Activated naive CD4-positive, alpha-beta T cell treated with anti-CD3 and anti-CD28 coated beads, Interleukin-2, amount 50 U/mL, for 72 hours (primary cell): ENCODE measurements at regions not wholly inside any gene's neighbourhood (a gene's known extent, or its start where the extent isn't known, plus 50 kb on each side); places are given as distances from the start of the nearest gene placed in this dataset.

Experiments used
- ATAC-seq, 2 donors: fragments of 150-1000 bp; cut with Tn5 transposase; 2 replicates each; pipeline ENCODE4 v1.10.0; 2021; ENCODE audit warnings: mild to moderate bottlenecking in 2 of 2, moderate library complexity in 2 of 2
- DNase-seq, 2 donors: peaks; one replicate each; pipeline ENCODE4 v3.0.0; 2021 to 2022; ENCODE audit warnings: low spot score in 2 of 2
- H3K27ac Mint-ChIP-seq, 2 donors: one replicate each; pipeline ENCODE4 v1.8.0; 2022; ENCODE audit warnings: mild to moderate bottlenecking in 2 of 2, mixed read lengths in 2 of 2
- H3K36me3 Mint-ChIP-seq, 2 donors: one replicate each; pipeline ENCODE4 v1.8.0; 2022; ENCODE audit warnings: mixed read lengths in 2 of 2
- H3K9me3 Mint-ChIP-seq, 2 donors: one replicate each; pipeline ENCODE4 v1.8.0; 2022; ENCODE audit warnings: mixed read lengths in 2 of 2

DNA sequence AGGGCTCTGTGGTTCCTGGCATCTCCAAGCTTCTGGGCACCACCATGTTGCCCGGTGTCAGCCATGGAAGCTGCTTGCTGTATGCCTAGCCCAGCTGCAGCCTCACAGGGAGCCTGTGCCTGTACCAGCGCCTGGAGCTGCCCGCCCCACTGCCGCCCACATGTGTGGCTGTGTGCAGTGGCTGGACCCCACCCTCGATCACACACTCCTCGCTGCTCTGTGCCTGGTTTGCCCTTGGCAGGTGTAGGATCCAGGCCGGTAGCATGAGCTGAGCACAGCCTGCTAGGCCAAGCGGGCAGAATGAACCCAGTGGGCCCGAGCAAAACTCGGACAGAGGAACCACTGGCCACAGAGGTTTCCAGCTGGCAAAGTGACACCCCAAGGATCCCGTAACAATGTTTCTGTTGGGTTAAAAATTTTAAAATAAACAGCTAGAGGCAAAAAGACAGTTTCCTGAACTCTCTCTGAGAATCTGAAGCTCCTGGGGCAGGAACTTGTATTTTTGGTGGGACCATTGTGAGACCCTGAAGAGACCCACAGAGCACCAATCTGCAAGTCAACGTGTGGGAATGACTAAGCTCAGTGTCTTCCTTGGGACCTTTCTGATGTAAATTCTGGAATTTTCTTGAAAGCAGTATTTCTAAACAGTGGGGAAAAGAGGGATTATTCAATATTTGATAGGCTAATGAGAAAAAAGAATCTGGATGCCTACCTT is 73.1 kb upstream of the CCDC112 start:
- no peaks in the 10 kb centered on the region for H3K9me3 Mint-ChIP-seq
- ATAC-seq: no peak
- H3K27ac Mint-ChIP-seq: no peak overlapping the region
- no peaks in the 10 kb centered on the region for H3K36me3 Mint-ChIP-seq
- no peak for DNase-seq

DNA sequence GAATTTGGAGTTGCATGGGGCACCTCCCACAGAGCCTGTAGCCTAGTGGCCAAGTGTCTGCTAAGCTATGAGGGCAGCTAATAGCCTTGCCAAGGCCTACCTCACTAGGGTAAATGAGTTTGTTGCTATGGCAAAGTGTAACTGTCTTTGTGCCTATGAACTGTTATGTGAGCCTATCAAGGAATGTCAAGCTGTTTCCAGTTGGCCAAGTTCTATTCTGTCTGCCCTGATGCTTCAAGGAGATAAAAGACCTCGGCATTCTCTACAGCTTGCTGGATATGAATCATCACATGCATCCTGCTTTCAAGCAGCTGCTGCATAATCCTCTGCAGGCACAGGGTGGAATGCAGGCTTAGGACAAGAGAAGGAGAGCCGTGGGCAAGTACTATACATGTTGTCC is 69.8 kb upstream of the CCDC112 start:
- H3K36me3 Mint-ChIP-seq: no peaks in the 10 kb centered on the region
- ATAC-seq: no peak
- no peak for DNase-seq

GRCh38 chr5:115363879-115364278 is 67.4 kb upstream of the CCDC112 start:
- Mint-ChIP-seq H3K9me3 (no peaks in the 10 kb centered on the region), H3K36me3 (no peaks in the 10 kb centered on the region), H3K27ac (no peak overlapping the region)
- ATAC-seq (no peak), DNase-seq (no peak)

More for the DNA sequence above, 69.8 kb upstream of the CCDC112 start:
- Mint-ChIP-seq H3K27ac (no peak overlapping the region), H3K9me3 (no peaks in the 10 kb centered on the region)

GRCh38 chr5:115360046-115360685 is 63.7 kb upstream of the CCDC112 start:
- Mint-ChIP-seq H3K27ac (no peak overlapping the region), H3K9me3 (no peaks in the 10 kb centered on the region), H3K36me3 (no peaks in the 10 kb centered on the region)
- ATAC-seq: no peak
- DNase-seq: no peak

DNA sequence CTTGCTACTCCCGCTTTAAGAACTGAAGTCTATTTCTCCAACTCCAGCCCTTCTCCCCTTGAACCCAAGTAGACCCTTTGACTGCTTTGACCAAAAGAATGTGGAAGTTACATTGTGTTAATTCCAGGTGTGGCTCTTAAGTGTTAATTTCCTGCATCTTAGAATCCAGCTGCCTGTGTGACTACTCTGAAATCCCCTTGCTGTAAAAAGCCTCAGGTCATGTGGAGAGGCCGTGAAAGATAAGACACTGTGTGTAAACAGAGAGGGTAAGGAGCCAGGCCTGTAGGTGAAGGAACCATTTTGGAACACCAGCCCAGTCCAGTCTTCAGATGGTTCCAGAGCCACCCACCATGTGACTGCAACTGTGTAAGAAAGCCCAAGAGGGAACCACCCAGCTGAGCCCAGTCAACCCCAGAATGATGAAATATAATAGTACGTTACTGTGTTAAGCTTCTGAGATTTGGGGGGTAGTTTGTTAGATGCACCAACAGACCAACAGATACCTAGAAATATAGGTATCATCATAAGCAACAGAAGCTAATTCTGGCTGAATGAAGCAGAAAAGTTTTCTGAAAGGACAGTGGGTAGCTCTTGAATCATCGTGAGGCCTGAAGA is 59.4 kb upstream of the CCDC112 start:
- Mint-ChIP-seq H3K9me3 (no peaks in the 10 kb centered on the region), H3K36me3 (no peaks in the 10 kb centered on the region), H3K27ac (no peak overlapping the region)
- DNase-seq (no peak), ATAC-seq (no peak)

DNA sequence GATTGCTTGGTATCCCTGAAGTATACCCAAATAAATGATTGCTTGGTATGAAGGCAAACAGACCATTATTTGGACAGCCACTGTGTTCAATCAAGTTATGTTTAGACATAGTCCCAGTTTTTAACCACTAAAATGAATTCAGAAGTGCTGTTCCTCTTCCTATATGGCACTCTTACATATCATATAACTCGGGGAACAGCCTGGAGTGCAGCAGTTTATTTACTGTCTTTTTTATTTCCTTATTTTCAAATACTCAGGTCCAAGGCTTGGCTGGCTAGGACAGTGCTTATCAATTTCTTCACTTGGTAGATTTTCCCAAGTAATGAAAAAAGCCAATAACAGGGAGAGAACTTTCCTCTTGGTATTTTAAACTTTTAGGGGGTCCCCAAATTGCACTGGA is 58.6 kb upstream of the CCDC112 start:
- Mint-ChIP-seq H3K27ac (no peak overlapping the region), H3K9me3 (no peaks in the 10 kb centered on the region), H3K36me3 (no peaks in the 10 kb centered on the region)
- DNase-seq: no peak
- ATAC-seq: no peak

- Mint-ChIP-seq H3K9me3 (no peaks in the 10 kb centered on the region), H3K27ac (no peak overlapping the region), H3K36me3 (no peaks in the 10 kb centered on the region)
- DNase-seq: no peak
- no peak for ATAC-seq
Observed at GRCh38 chr5:115354246-115354645, 57.8 kb upstream of the CCDC112 start.

- ATAC-seq (no peak), DNase-seq (no peak)
- H3K36me3 Mint-ChIP-seq: no peaks in the 10 kb centered on the region
- no peaks in the 10 kb centered on the region for H3K9me3 Mint-ChIP-seq
- no peak overlapping the region for H3K27ac Mint-ChIP-seq
Observed at GRCh38 chr5:115352571-115352970, 56.1 kb upstream of the CCDC112 start.

- H3K27ac Mint-ChIP-seq: no peak overlapping the region
- DNase-seq: no peak
- no peaks in the 10 kb centered on the region for H3K9me3 Mint-ChIP-seq
- no peak for ATAC-seq
- H3K36me3 Mint-ChIP-seq: no peaks in the 10 kb centered on the region
Observed at GRCh38 chr5:115351356-115352195, 55.1 kb upstream of the CCDC112 start.

DNA sequence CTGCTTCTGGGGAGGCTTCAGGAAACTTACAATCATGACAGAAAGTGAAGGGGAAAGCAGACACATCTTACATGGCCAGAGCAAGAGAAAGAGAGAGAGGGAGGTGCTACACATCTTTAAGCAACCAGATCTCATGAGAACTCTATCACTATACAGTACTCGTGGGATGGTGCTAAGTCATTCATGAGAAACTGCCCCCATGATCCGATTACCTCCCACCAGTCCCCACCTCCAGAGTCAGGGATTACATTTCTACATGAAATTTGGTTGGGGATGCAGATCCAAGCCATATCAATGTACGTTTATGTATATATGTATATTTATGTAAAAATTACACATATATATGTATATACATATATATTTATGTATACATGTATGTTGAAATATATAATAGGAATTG is 54.4 kb upstream of the CCDC112 start:
- ATAC-seq: no peak
- no peaks in the 10 kb centered on the region for H3K36me3 Mint-ChIP-seq
- DNase-seq: no peak
- H3K27ac Mint-ChIP-seq: no peak overlapping the region
- no peaks in the 10 kb centered on the region for H3K9me3 Mint-ChIP-seq

GRCh38 chr5:115349001-115349817 is 52.8 kb upstream of the CCDC112 start:
- H3K36me3 Mint-ChIP-seq: no peaks in the 10 kb centered on the region
- no peaks in the 10 kb centered on the region for H3K9me3 Mint-ChIP-seq
- H3K27ac Mint-ChIP-seq: no peak overlapping the region
- ATAC-seq: no peak
- DNase-seq: no peak

GRCh38 chr5:115348175-115348574 is 51.7 kb upstream of the CCDC112 start:
- Mint-ChIP-seq H3K27ac (no peak overlapping the region), H3K36me3 (no peaks in the 10 kb centered on the region), H3K9me3 (no peaks in the 10 kb centered on the region)
- ATAC-seq (no peak), DNase-seq (no peak)
